GM12878 (cell line): ENCODE measurements at regions not wholly inside any gene's neighbourhood (a gene's known extent, or its start where the extent isn't known, plus 50 kb on each side); places are given as distances from the start of the nearest gene placed in this dataset.
"Not testable (repeated sequence)": the region's sequence is repeated elsewhere in the genome, so short reads cannot be mapped to it uniquely, and the experiment has no call there.

Experiments used
- ATAC-seq: fragments of 200-7000 bp; cut with Tn5 transposase; 3 replicates; pipeline ENCODE4 v1.9.1; 2020; ENCODE audit warnings: mild to moderate bottlenecking, moderate library complexity
- BruUV-seq: library from RNA; stranded (reverse); fragments of 400-500 nt; replicated peaks from 2 replicates; lab custom pipeline; 2021; lab: Mats Ljungman, UMichigan
- CTCF ChIA-PET: fragments of 300-600 bp; sonication (Branson Sonifier 250); formaldehyde crosslinking; extraction: SDS; loops from one replicate; lab custom pipeline; 2021; ENCODE audit warnings: inconsistent platforms; lab: Yijun Ruan, JAX
- POLR2A ChIA-PET: fragments of 350-600 bp; formaldehyde crosslinking; extraction: SDS; loops from one replicate; lab custom pipeline; 2021; ENCODE audit warnings: inconsistent platforms; lab: Charles Lee
- RAD21 ChIA-PET: fragments of 300-600 bp; sonication (Branson Sonifier 250); formaldehyde crosslinking; loops from one replicate; lab custom pipeline; 2023; ENCODE audit warnings: antibody characterized with exemption; ENCODE audit not compliant: unreplicated experiment; lab: Charles Lee
- SMC1A ChIA-PET: fragments of 300-600 bp; sonication (Branson Sonifier 250); formaldehyde crosslinking; loops from one replicate; lab custom pipeline; 2023; ENCODE audit not compliant: unreplicated experiment, uncharacterized antibody; lab: Charles Lee
- DNase-seq: peaks from one replicate; pipeline ENCODE4 v3.0.0-alpha.2; 2011; ENCODE audit warnings: low read depth, low spot score
- FAIRE-seq: peaks from 3 replicates; lab custom pipeline; 2011; peaks lifted over from hg19 to GRCh38; lab: Jason Lieb, UNC
- H2AFZ ChIP-seq: 2 replicates; pipeline ENCODE4 v1.6.0; 2011; ENCODE audit warnings: low read depth, low read length, control low read depth; ENCODE audit not compliant: control insufficient read depth
- H3K27ac ChIP-seq: 2 replicates; pipeline ENCODE4 v1.5.1; 2011; ENCODE audit warnings: control low read depth; ENCODE audit not compliant: control insufficient read depth, insufficient read depth
- H3K27me3 ChIP-seq, 2 experiments: replicated peaks in 1 of 2; 2 replicates each; pipeline versions ENCODE4 v1.6.0 to v1.6.1; 2011; ENCODE audit warnings: low read length in 1 of 2; ENCODE audit not compliant: control insufficient read depth in 2 of 2, insufficient read depth in 2 of 2
- H3K36me3 ChIP-seq, 2 experiments: 2 replicates each; pipeline ENCODE4 v1.5.1; 2011; ENCODE audit warnings: low read length in 1 of 2; ENCODE audit not compliant: control insufficient read depth in 2 of 2, insufficient read depth in 2 of 2
- H3K4me1 ChIP-seq: 2 replicates; pipeline ENCODE4 v1.6.1; 2011; ENCODE audit warnings: mild to moderate bottlenecking, low read length, moderate library complexity, mixed read lengths; ENCODE audit not compliant: control insufficient read depth, insufficient read depth
- H3K4me2 ChIP-seq: 2 replicates; pipeline ENCODE4 v1.6.0; 2011; ENCODE audit warnings: control low read depth; ENCODE audit not compliant: control insufficient read depth, insufficient read depth
- H3K4me3 ChIP-seq: fragments of 200-600 bp; sonication (generic); 2 replicates; pipeline ENCODE4 v1.5.1; 2016
- H3K79me2 ChIP-seq: 2 replicates; pipeline ENCODE4 v1.6.0; 2011; ENCODE audit warnings: low read length; ENCODE audit not compliant: control insufficient read depth, insufficient read depth
- H3K9ac ChIP-seq: 2 replicates; pipeline ENCODE4 v1.8.0; 2011; ENCODE audit warnings: low read length, control low read depth, mixed read lengths; ENCODE audit not compliant: control insufficient read depth, insufficient read depth
- H3K9me3 ChIP-seq: replicated peaks from 3 replicates; pipeline ENCODE4 v1.5.1; 2011; ENCODE audit warnings: mild to moderate bottlenecking, low read length; ENCODE audit not compliant: control insufficient read depth, insufficient read depth
- H4K20me1 ChIP-seq: 2 replicates; pipeline ENCODE4 v1.6.0; 2011; ENCODE audit not compliant: control insufficient read depth, insufficient read depth
- ATF7 ChIP-seq: fragments of 450-650 bp; IDR thresholded peaks from 2 replicates; pipeline ENCODE4 v1.6.1; 2016; ENCODE audit warnings: low read depth, mild to moderate bottlenecking
- CBX3 ChIP-seq: fragments of 200-600 bp; sonication (generic); IDR thresholded peaks from 2 replicates; pipeline ENCODE4 v1.6.1; 2016; ENCODE audit warnings: low read depth, borderline replicate concordance
- HDGF ChIP-seq: fragments of 450-650 bp; IDR thresholded peaks from 2 replicates; pipeline ENCODE4 v1.6.1; 2016; ENCODE audit warnings: antibody characterized with exemption
- MYC ChIP-seq: IDR thresholded peaks from 2 replicates; pipeline ENCODE4 v1.6.1; 2011; ENCODE audit warnings: mild to moderate bottlenecking, low read length, moderate library complexity, inconsistent platforms; ENCODE audit not compliant: insufficient read depth, insufficient replicate concordance, insufficient read length, severe bottlenecking
- REST ChIP-seq: IDR thresholded peaks from 2 replicates; pipeline ENCODE4 v1.6.1; 2012; ENCODE audit warnings: mild to moderate bottlenecking, low read depth, low read length
- TAF1 ChIP-seq: IDR thresholded peaks from 2 replicates; pipeline ENCODE4 v1.6.1; 2011; ENCODE audit warnings: mild to moderate bottlenecking, low read depth, low read length, borderline replicate concordance
- ZBTB33 ChIP-seq: fragments of 450-650 bp; IDR thresholded peaks from 2 replicates; pipeline ENCODE4 v1.6.1; 2017; ENCODE audit warnings: mild to moderate bottlenecking
- ZNF384 ChIP-seq: IDR thresholded peaks from 2 replicates; pipeline ENCODE4 v1.6.1; 2012; ENCODE audit warnings: low read depth, mild to moderate bottlenecking, low read length, improper control_type of control experiment, borderline replicate concordance
- WGBS: methylation state at CpG from one replicate; pipeline ENCODE4 v1.1.6; 2016; ENCODE audit warnings: low lambda C conversion rate; ENCODE audit not compliant: insufficient replicate concordance, insufficient coverage; ENCODE audit errors: missing lambda C conversion rate; 5-methylcytosine and 5-hydroxymethylcytosine counted together
- in situ Hi-C: fragments of 300-500 bp; cut with MboI; formaldehyde crosslinking; loops from 9 replicates; pipeline ENCODE4 v1.14.3; 2018; ENCODE audit warnings: mixed read lengths
- intact Hi-C: fragments of 100-400 bp; cut with micrococcal nuclease; formaldehyde crosslinking; loops from one replicate; pipeline ENCODE4 v1.14.2; 2022; ENCODE audit not compliant: unreplicated experiment
- TF ChIP-seq, protein P1 (sequence below): IDR thresholded peaks from 2 replicates; pipeline ENCODE4 v1.6.1; 2011; ENCODE audit warnings: low read depth, low read length, improper control_type of control experiment, borderline replicate concordance

DNA sequence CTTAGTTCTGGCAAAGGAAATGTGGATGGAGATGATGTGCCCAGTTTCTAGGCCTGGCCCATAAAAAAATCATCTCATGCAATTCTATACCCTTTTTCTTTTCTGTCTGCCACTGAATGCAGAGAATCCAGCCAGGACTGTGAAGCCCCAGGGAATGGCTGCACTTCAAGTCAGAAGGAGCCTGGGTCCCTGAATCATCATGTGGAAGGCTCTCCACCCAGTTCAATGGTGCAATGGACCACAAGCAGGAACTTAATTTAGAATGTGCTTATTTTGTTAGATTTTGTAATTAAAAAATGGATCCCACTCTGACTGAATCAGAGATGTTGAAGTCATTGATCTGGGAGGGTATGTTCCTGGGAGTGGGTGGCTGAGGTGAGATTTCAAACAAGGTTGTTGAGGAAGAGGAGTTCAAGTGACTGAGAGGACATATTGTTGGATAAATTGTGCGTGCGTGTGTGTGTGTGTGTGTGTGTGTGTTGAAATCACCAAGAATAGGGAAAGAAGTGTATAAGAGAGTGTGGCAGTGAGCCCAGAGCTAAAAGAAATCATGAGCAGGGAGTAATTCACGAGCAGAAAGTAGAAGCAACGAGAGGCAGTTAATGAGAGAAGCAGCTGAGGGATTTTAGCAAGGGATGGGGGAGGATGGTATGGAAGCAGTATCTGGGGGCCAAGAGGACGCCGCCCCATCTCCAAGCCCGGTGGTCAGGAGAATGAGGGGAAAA, 125.4 kb downstream of the TMX1 start (continued):
- TF ChIP-seq, protein P1, sequence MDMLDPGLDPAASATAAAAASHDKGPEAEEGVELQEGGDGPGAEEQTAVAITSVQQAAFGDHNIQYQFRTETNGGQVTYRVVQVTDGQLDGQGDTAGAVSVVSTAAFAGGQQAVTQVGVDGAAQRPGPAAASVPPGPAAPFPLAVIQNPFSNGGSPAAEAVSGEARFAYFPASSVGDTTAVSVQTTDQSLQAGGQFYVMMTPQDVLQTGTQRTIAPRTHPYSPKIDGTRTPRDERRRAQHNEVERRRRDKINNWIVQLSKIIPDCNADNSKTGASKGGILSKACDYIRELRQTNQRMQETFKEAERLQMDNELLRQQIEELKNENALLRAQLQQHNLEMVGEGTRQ = no peak
- TF ChIP-seq REST (no peak), ZBTB33 (no peak), HDGF (no peak), ZNF384 (no peak), CBX3 (no peak), ATF7 (no peak), TAF1 (no peak), MYC (no peak)
- TF ChIP-seq, all 136 proteins: peak for 0

DNA sequence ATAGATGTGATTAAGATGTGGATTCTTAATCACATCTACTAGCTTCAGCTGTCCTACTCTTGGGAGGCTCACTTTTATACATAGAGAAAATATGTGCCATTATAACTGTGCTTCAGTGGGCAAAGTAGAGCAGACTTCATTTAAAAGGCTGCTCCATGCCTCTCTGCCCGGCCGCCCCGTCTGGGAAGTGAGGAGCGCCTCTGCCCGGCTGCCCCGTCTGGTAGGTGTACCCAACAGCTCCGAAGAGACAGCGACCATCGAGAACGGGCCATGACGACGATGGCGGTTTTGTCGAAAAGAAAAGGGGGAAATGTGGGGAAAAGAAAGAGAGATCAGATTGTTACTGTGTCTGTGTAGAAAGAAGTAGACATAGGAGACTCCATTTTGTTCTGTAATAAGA, 126.4 kb downstream of the TMX1 start:
- in situ Hi-C loops, H3K4me1 ChIP-seq: not testable (repeated sequence)

More for the DNA sequence above, 126.4 kb downstream of the TMX1 start:
- H3K4me2 ChIP-seq, ATAC-seq, H3K4me3 ChIP-seq, DNase-seq, H3K27ac ChIP-seq, H3K36me3 ChIP-seq, SMC1A ChIA-PET, H3K27me3 ChIP-seq, H4K20me1 ChIP-seq, RAD21 ChIA-PET, H2AFZ ChIP-seq, H3K9ac ChIP-seq, H3K79me2 ChIP-seq, H3K9me3 ChIP-seq, FAIRE-seq, BruUV-seq, POLR2A ChIA-PET, CTCF ChIA-PET: not testable (repeated sequence)
- WGBS = 75% methylated on average over 14 of the region's 14 CpGs
- intact Hi-C loops = loop anchor here (5.0 kb wide), 1 partner anchor 286 kb away; the partner anchor contains the start of gene FRMD6
